Neuronal stem cell (in vitro differentiated cells): ENCODE measurements at regions not wholly inside any gene's neighbourhood (a gene's known extent, or its start where the extent isn't known, plus 50 kb on each side); places are given as distances from the start of the nearest gene placed in this dataset.

Experiments
- DNase-seq: peaks from one replicate; pipeline ENCODE4 v3.0.0-alpha.2; 2013; ENCODE audit warnings: low spot score
- H2AFZ ChIP-seq: one replicate; pipeline ENCODE4 v1.6.1; 2013; ENCODE audit warnings: mild to moderate bottlenecking, low read length, inconsistent platforms
- H2AK5ac ChIP-seq: 2 replicates; pipeline ENCODE4 v1.6.1; 2013; ENCODE audit warnings: low read depth, mild to moderate bottlenecking, inconsistent platforms, low read length, moderate library complexity, mixed read lengths
- H2BK120ac ChIP-seq: 2 replicates; pipeline ENCODE4 v1.6.1; 2013; ENCODE audit warnings: low read depth, mild to moderate bottlenecking, inconsistent platforms, low read length, moderate library complexity, mixed read lengths
- H2BK12ac ChIP-seq: one replicate; pipeline ENCODE4 v1.6.1; 2013; ENCODE audit warnings: low read length, inconsistent platforms
- H2BK15ac ChIP-seq: 2 replicates; pipeline ENCODE4 v1.6.1; 2013; ENCODE audit warnings: mild to moderate bottlenecking, low read length, inconsistent platforms, mixed read lengths
- H2BK5ac ChIP-seq: one replicate; pipeline ENCODE4 v1.6.1; 2013; ENCODE audit warnings: inconsistent platforms, mild to moderate bottlenecking, low read length, moderate library complexity
- H3K14ac ChIP-seq: one replicate; pipeline ENCODE4 v1.6.1; 2013; ENCODE audit warnings: low read length, inconsistent platforms
- H3K18ac ChIP-seq: 2 replicates; pipeline ENCODE4 v1.6.1; 2013; ENCODE audit warnings: low read length, inconsistent platforms
- H3K23ac ChIP-seq: 2 replicates; pipeline ENCODE4 v1.6.1; 2013; ENCODE audit warnings: low read depth, mild to moderate bottlenecking, mixed read lengths, low read length, inconsistent platforms; ENCODE audit not compliant: poor library complexity
- H3K27ac ChIP-seq: replicated peaks from 3 replicates; pipeline ENCODE4 v1.5.1; 2013; ENCODE audit warnings: low read length, inconsistent platforms
- H3K27me3 ChIP-seq, 3 experiments: 2 replicates each; pipeline ENCODE4 v1.6.1; 2013; ENCODE audit warnings: low read length in 3 of 3, mild to moderate bottlenecking in 2 of 3, inconsistent platforms in 1 of 3, low read depth in 1 of 3, mixed read lengths in 1 of 3, moderate library complexity in 1 of 3; ENCODE audit not compliant: control insufficient read depth in 3 of 3, insufficient read depth in 3 of 3
- H3K36me3 ChIP-seq, 2 donors: replicated peaks in 1 of 2; 2 replicates each; pipeline ENCODE4 v1.6.1; 2013; ENCODE audit warnings: low read length in 2 of 2; ENCODE audit not compliant: control insufficient read depth in 2 of 2, insufficient read depth in 2 of 2
- H3K4ac ChIP-seq: 2 replicates; pipeline ENCODE4 v1.6.1; 2013; ENCODE audit warnings: inconsistent platforms, mild to moderate bottlenecking, low read length, moderate library complexity
- H3K4me1 ChIP-seq, 2 donors: 1 replicate in 1 of 2; 2 replicates in 1 of 2; pipeline ENCODE4 v1.6.1; 2013; ENCODE audit warnings: low read length in 2 of 2, low read depth in 1 of 2; ENCODE audit not compliant: control insufficient read depth in 2 of 2, insufficient read depth in 1 of 2
- H3K4me2 ChIP-seq: one replicate; pipeline ENCODE4 v1.6.1; 2013; ENCODE audit warnings: mild to moderate bottlenecking, low read length, inconsistent platforms; ENCODE audit not compliant: insufficient read depth, poor library complexity, severe bottlenecking
- H3K4me3 ChIP-seq, 2 donors: 2 replicates each; pipeline ENCODE4 v1.5.1; 2013; ENCODE audit warnings: low read length in 2 of 2, mild to moderate bottlenecking in 2 of 2, inconsistent platforms in 1 of 2, moderate library complexity in 1 of 2
- H3K79me1 ChIP-seq: one replicate; pipeline ENCODE4 v1.6.1; 2013; ENCODE audit warnings: low read depth, mild to moderate bottlenecking, inconsistent platforms, low read length, moderate library complexity
- H3K9ac ChIP-seq: one replicate; pipeline ENCODE4 v1.6.1; 2013; ENCODE audit warnings: mild to moderate bottlenecking, low read depth, low read length, inconsistent platforms; ENCODE audit not compliant: poor library complexity
- H3K9me3 ChIP-seq, 2 donors: replicated peaks in 1 of 2; 2 replicates each; pipeline versions ENCODE3 to v1.6.1; 2013; ENCODE audit warnings: low read length in 2 of 2, mild to moderate bottlenecking in 2 of 2, inconsistent platforms in 1 of 2, low read depth in 1 of 2, mixed read lengths in 1 of 2, moderate library complexity in 1 of 2; ENCODE audit not compliant: control insufficient read depth in 2 of 2, insufficient read depth in 1 of 2
- H4K8ac ChIP-seq: one replicate; pipeline ENCODE4 v1.6.1; 2013; ENCODE audit warnings: low read depth, mild to moderate bottlenecking, inconsistent platforms, low read length, moderate library complexity
- H4K91ac ChIP-seq: one replicate; pipeline ENCODE4 v1.6.1; 2013; ENCODE audit warnings: low read length, low read depth, mild to moderate bottlenecking, inconsistent platforms; ENCODE audit not compliant: poor library complexity
- WGBS, 2 donors: extraction: QIAGEN DNeasy Blood & Tissue Kit; methylation state at CpG; one replicate each; pipeline ENCODE4 v1.1.7; 2013; ENCODE audit warnings: missing lambda C conversion rate in 2 of 2, mixed read lengths in 1 of 2; ENCODE audit not compliant: insufficient read length in 2 of 2, insufficient replicate concordance in 1 of 2; ENCODE audit errors: extremely low coverage in 2 of 2; 5-methylcytosine and 5-hydroxymethylcytosine counted together

GRCh38 chr5:88548136-88548805, 279.6 kb upstream of the TMEM161B start:
- no peak for DNase-seq
- Histone ChIP-seq H3K4me3 (no peak overlapping the region), H3K4ac (no peak overlapping the region), H2BK5ac (no peak overlapping the region), H2AK5ac (no peak overlapping the region), H2BK12ac (no peak overlapping the region), H3K18ac (no peak overlapping the region), H2AFZ (no peak overlapping the region), H3K9ac (no peak overlapping the region), H3K9me3 (no peaks in the 10 kb centered on the region), H3K14ac (no peak overlapping the region), H3K36me3 (no peaks in the 10 kb centered on the region), H3K79me1 (no peaks in the 10 kb centered on the region), H3K4me1 (peaks cover 7 to 10% of the 10 kb centered on the region in 2 donors), H4K91ac (no peak overlapping the region), H2BK120ac (no peak overlapping the region), H3K4me2 (no peak overlapping the region), H3K27ac (no peak overlapping the region), H3K23ac (no peak overlapping the region), H2BK15ac (no peak overlapping the region), H4K8ac (no peak overlapping the region), H3K27me3 (peaks cover 0 to 10% (median 0%) of the 10 kb centered on the region in 3 experiments)
- WGBS, 2 donors: no CpG with 5 or more reads among the region's 4 CpGs

- H2BK5ac ChIP-seq: no peak overlapping the region
- H3K36me3 ChIP-seq: no peaks in the 10 kb centered on the region
- H2AK5ac ChIP-seq: no peak overlapping the region
- peaks cover 6 to 12% of the 10 kb centered on the region in 2 donors for H3K4me1 ChIP-seq
- H3K14ac ChIP-seq: no peak overlapping the region
- no peak overlapping the region for H2BK12ac ChIP-seq
- H3K27ac ChIP-seq: no peak overlapping the region
- peaks cover 0 to 39% (median 0%) of the 10 kb centered on the region in 3 experiments for H3K27me3 ChIP-seq
- no peak overlapping the region for H2BK15ac ChIP-seq
- no peak overlapping the region for H2BK120ac ChIP-seq
- no peak overlapping the region for H3K18ac ChIP-seq
- no peaks in the 10 kb centered on the region for H3K9me3 ChIP-seq
- no peak overlapping the region for H4K8ac ChIP-seq
- no peak overlapping the region for H3K9ac ChIP-seq
- no peak overlapping the region for H3K4me2 ChIP-seq
- H3K4ac ChIP-seq: no peak overlapping the region
- H2AFZ ChIP-seq: no peak overlapping the region
- DNase-seq: no peak
- no peak overlapping the region for H4K91ac ChIP-seq
- no peak overlapping the region for H3K23ac ChIP-seq
- H3K79me1 ChIP-seq: no peaks in the 10 kb centered on the region
- H3K4me3 ChIP-seq: no peak overlapping the region
Measured at GRCh38 chr5:88545338-88545737, 276.7 kb upstream of the TMEM161B start.

DNA sequence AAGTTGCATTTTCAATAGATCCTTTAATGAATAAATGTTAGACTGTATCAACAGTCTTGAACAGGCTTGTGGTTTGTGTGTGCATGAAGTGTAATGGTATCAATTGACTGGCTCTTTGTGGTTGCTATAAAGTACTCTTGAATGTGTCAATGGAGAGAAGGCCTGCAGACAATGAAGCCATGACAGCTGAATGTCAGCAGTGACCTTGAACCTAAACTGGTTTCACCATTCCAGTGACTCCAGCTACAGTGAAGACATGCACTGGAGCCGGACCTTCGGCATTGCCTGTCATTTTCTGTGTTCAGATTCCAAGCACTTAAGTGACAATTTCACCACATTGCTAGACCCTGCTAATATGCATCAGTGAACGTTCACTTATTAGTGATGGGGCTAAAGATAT, 276.0 kb upstream of the TMEM161B start:
- Histone ChIP-seq H3K36me3 (no peaks in the 10 kb centered on the region), H3K4me3 (no peak overlapping the region), H2BK15ac (no peak overlapping the region), H2AFZ (no peak overlapping the region), H3K27ac (no peak overlapping the region), H4K8ac (no peak overlapping the region), H2BK5ac (no peak overlapping the region), H3K79me1 (no peaks in the 10 kb centered on the region), H3K23ac (no peak overlapping the region), H3K4me2 (no peak overlapping the region), H3K9me3 (no peaks in the 10 kb centered on the region), H3K4ac (no peak overlapping the region), H3K18ac (no peak overlapping the region), H4K91ac (no peak overlapping the region), H3K14ac (no peak overlapping the region), H2BK12ac (no peak overlapping the region), H3K9ac (no peak overlapping the region), H2AK5ac (no peak overlapping the region), H3K27me3 (peaks cover 0 to 43% (median 0%) of the 10 kb centered on the region in 3 experiments), H2BK120ac (no peak overlapping the region), H3K4me1 (peaks cover 10 to 18% of the 10 kb centered on the region in 2 donors)
- no peak for DNase-seq
- WGBS, 2 donors: no CpG with 5 or more reads among the region's 3 CpGs

- WGBS, 2 donors: no CpG with 5 or more reads among the region's 6 CpGs
- Histone ChIP-seq H3K4me2 (no peak overlapping the region), H3K14ac (no peak overlapping the region), H4K8ac (no peak overlapping the region), H2BK120ac (no peak overlapping the region), H2BK5ac (no peak overlapping the region), H3K18ac (no peak overlapping the region), H3K4me3 (no peak overlapping the region), H3K4me1 (peaks cover 11 to 22% of the 10 kb centered on the region in 2 donors), H2BK12ac (no peak overlapping the region), H3K36me3 (no peaks in the 10 kb centered on the region), H2AK5ac (no peak overlapping the region), H4K91ac (no peak overlapping the region), H3K27ac (no peak overlapping the region), H3K23ac (no peak overlapping the region), H3K9me3 (no peaks in the 10 kb centered on the region), H3K9ac (no peak overlapping the region), H3K79me1 (no peaks in the 10 kb centered on the region), H3K27me3 (peaks cover 0 to 47% (median 0%) of the 10 kb centered on the region in 3 experiments), H3K4ac (no peak overlapping the region), H2AFZ (no peak overlapping the region), H2BK15ac (no peak overlapping the region)
- no peak for DNase-seq
Measured at GRCh38 chr5:88544136-88544645, 275.5 kb upstream of the TMEM161B start.
